CD4-positive, alpha-beta T cell treated with Interleukin-6 for 4 hours (primary cell): ENCODE measurements at regions not wholly inside any gene's neighbourhood (a gene's known extent, or its start where the extent isn't known, plus 50 kb on each side); places are given as distances from the start of the nearest gene placed in this dataset.

Experiments
- DNase-seq: peaks from one replicate; pipeline ENCODE4 v3.0.0-alpha.2; 2020; ENCODE audit warnings: mixed read lengths

GRCh38 chr12:45674181-45674977 is 55.1 kb upstream of the ARID2 start:
- no peak for DNase-seq

- no peak for DNase-seq
These were observed 54.0 kb upstream of the ARID2 start for GRCh38 chr12:45675534-45675933.
